Pons (tissue), 1 donor: ENCODE measurements at regions not wholly inside any gene's neighbourhood (a gene's known extent, or its start where the extent isn't known, plus 50 kb on each side); places are given as distances from the start of the nearest gene placed in this dataset.
"Not testable (repeated sequence)": the region's sequence is repeated elsewhere in the genome, so short reads cannot be mapped to it uniquely, and the experiment has no call there.

Source experiments
- DNase-seq: peaks from one replicate; pipeline ENCODE4 v3.0.0-alpha.2; 2016; ENCODE audit warnings: low spot score

- no peak for DNase-seq
Measured at GRCh38 chr15:24150542-24150941, 463.4 kb upstream of the NDN start.

- not testable (repeated sequence) for DNase-seq
Measured at GRCh38 chr15:24158306-24158705, 471.2 kb upstream of the NDN start.

- not testable (repeated sequence) for DNase-seq
Measured at GRCh38 chr15:24165512-24165911, 478.4 kb upstream of the NDN start.

GRCh38 chr15:24202297-24202696 lies 473.3 kb upstream of the NPAP1 start:
- DNase-seq, result not testable (repeated sequence)

- not testable (repeated sequence) for DNase-seq
Measured at GRCh38 chr15:24211742-24212476, 463.7 kb upstream of the NPAP1 start.

- DNase-seq, result no peak
Measured at GRCh38 chr15:24223739-24224138, 451.8 kb upstream of the NPAP1 start.

- no peak for DNase-seq
Measured at GRCh38 chr15:24224161-24224560, 451.4 kb upstream of the NPAP1 start.

- DNase-seq, result not testable (repeated sequence)
Measured at GRCh38 chr15:24228922-24229321, 446.7 kb upstream of the NPAP1 start.

GRCh38 chr15:24233134-24233533 lies 442.4 kb upstream of the NPAP1 start:
- DNase-seq, result not testable (repeated sequence)

- DNase-seq, result not testable (repeated sequence)
Measured at GRCh38 chr15:24240580-24240979, 435.0 kb upstream of the NPAP1 start.

- peak; percentile 85 for DNase-seq
Measured at GRCh38 chr15:24259106-24259505, 416.5 kb upstream of the NPAP1 start.

- not testable (repeated sequence) for DNase-seq
Measured at GRCh38 chr15:24260407-24260806, 415.2 kb upstream of the NPAP1 start.

- not testable (repeated sequence) for DNase-seq
Measured at GRCh38 chr15:24260854-24261253, 414.7 kb upstream of the NPAP1 start.

- DNase-seq, result not testable (repeated sequence)
Measured at GRCh38 chr15:24268536-24269165, 406.9 kb upstream of the NPAP1 start.

- peak; percentile 1 for DNase-seq
Measured at GRCh38 chr15:24269166-24269571, 406.4 kb upstream of the NPAP1 start.

GRCh38 chr15:24269923-24270322 lies 405.7 kb upstream of the NPAP1 start:
- DNase-seq, result no peak

GRCh38 chr15:24271496-24272244 lies 403.9 kb upstream of the NPAP1 start:
- not testable (repeated sequence) for DNase-seq

GRCh38 chr15:24292837-24293236 lies 382.7 kb upstream of the NPAP1 start:
- DNase-seq, result no peak

GRCh38 chr15:24300804-24301368 lies 374.7 kb upstream of the NPAP1 start:
- not testable (repeated sequence) for DNase-seq

GRCh38 chr15:24301999-24302398 lies 373.6 kb upstream of the NPAP1 start:
- DNase-seq, result not testable (repeated sequence)

- not testable (repeated sequence) for DNase-seq
Measured at GRCh38 chr15:24304747-24305146, 370.8 kb upstream of the NPAP1 start.

GRCh38 chr15:24305643-24306042 lies 369.9 kb upstream of the NPAP1 start:
- DNase-seq, result not testable (repeated sequence)
